HCT116 (cell line): ENCODE measurements at regions not wholly inside any gene's neighbourhood (a gene's known extent, or its start where the extent isn't known, plus 50 kb on each side); places are given as distances from the start of the nearest gene placed in this dataset.

ENCODE experiments used
- ATAC-seq: fragments of 200-7000 bp; cut with Tn5 transposase; 2 replicates; pipeline ENCODE4 v1.9.1; 2020; ENCODE audit warnings: mild to moderate bottlenecking, moderate library complexity
- BruUV-seq: library from RNA; stranded (reverse); fragments of 400-500 nt; replicated peaks from 2 replicates; lab custom pipeline; 2021; lab: Mats Ljungman, UMichigan
- CTCF ChIA-PET: fragments of 300-600 bp; sonication (Branson Sonifier 250); formaldehyde crosslinking; loops from one replicate; lab custom pipeline; 2021; ENCODE audit warnings: antibody characterized with exemption; lab: Charles Lee
- POLR2A ChIA-PET: fragments of 300-600, 350-600 bp; sonication (Branson Sonifier 250); formaldehyde crosslinking; loops from one replicate; lab custom pipeline; 2021; ENCODE audit warnings: antibody characterized with exemption; lab: Charles Lee
- RAD21 ChIA-PET, 2 experiments: fragments of 300-600 bp; sonication (Branson Sonifier 250); formaldehyde crosslinking; loops; one replicate each; lab custom pipeline; 2023; ENCODE audit warnings: low total read pairs in 2 of 2; ENCODE audit not compliant: uncharacterized antibody in 2 of 2, unreplicated experiment in 2 of 2, low non-redundant PET in 1 of 2; lab: Charles Lee
- DNase-seq: peaks from one replicate; pipeline ENCODE4 v3.0.0-alpha.2; 2010; ENCODE audit warnings: low read depth, low spot score
- H2AFZ ChIP-seq: fragments of 200-600 bp; shearing (Covaris generic), sonication (generic); 2 replicates; pipeline ENCODE4 v1.6.1; 2017; ENCODE audit warnings: low read depth, mixed run types, mixed read lengths, antibody characterized with exemption, low read length; ENCODE audit not compliant: poor library complexity, severe bottlenecking
- H3K27ac ChIP-seq: 2 replicates; pipeline ENCODE4 v1.5.1; 2012; ENCODE audit warnings: low read depth, low read length
- H3K27me3 ChIP-seq: fragments of 200-600 bp; sonication (generic); 2 replicates; pipeline ENCODE4 v1.6.1; 2016; ENCODE audit warnings: mixed run types, low read length, mixed read lengths; ENCODE audit not compliant: insufficient read depth
- H3K36me3 ChIP-seq, 2 experiments: fragments of 200-500 bp in 1 of 2; fragments of 200-600 bp in 1 of 2; sonication (Bioruptor generic) in 1 of 2; sonication (generic) in 1 of 2; 2 replicates each; pipeline versions ENCODE4 v1.5.1 to v1.6.1; 2014 to 2016; ENCODE audit warnings: low read length in 2 of 2, inconsistent platforms in 1 of 2, mixed read lengths in 1 of 2, mixed run types in 1 of 2; ENCODE audit not compliant: insufficient read depth in 2 of 2, control insufficient read depth in 1 of 2
- H3K4me1 ChIP-seq, 2 experiments: fragments of 200-600 bp in 1 of 2; sonication (generic) in 1 of 2; 2 replicates each; pipeline versions ENCODE4 v1.5.1 to v1.6.1; 2012 to 2017; ENCODE audit warnings: low read length in 2 of 2, inconsistent platforms in 1 of 2, mild to moderate bottlenecking in 1 of 2, mixed read lengths in 1 of 2, mixed run types in 1 of 2, moderate library complexity in 1 of 2; ENCODE audit not compliant: insufficient read depth in 2 of 2, control insufficient read depth in 1 of 2
- H3K4me2 ChIP-seq: fragments of 200-600 bp; sonication (generic); 2 replicates; pipeline ENCODE4 v1.6.1; 2017; ENCODE audit warnings: mixed run types, low read length, mixed read lengths
- H3K4me3 ChIP-seq, 2 experiments: fragments of 200-600 bp in 1 of 2; sonication (generic) in 1 of 2; replicated peaks in 1 of 2; 2 replicates each; pipeline ENCODE4 v1.5.1; 2011 to 2016; ENCODE audit warnings: low read length in 2 of 2, control low read depth in 1 of 2, low read depth in 1 of 2, mild to moderate bottlenecking in 1 of 2, mixed read lengths in 1 of 2, mixed run types in 1 of 2
- H3K79me2 ChIP-seq: fragments of 200-600 bp; sonication (generic); 2 replicates; pipeline ENCODE4 v1.6.1; 2017; ENCODE audit warnings: mild to moderate bottlenecking, mixed run types, low read length, moderate library complexity, mixed read lengths; ENCODE audit not compliant: insufficient read depth
- H3K9ac ChIP-seq: fragments of 200-600 bp; sonication (generic); 2 replicates; pipeline ENCODE4 v1.6.1; 2016; ENCODE audit warnings: low read length, mixed read lengths
- H3K9me2 ChIP-seq: fragments of 200-600 bp; sonication (generic), shearing (Covaris generic); 2 replicates; pipeline ENCODE4 v1.6.1; 2017; ENCODE audit warnings: mixed run types, mild to moderate bottlenecking, moderate library complexity; ENCODE audit not compliant: insufficient read depth
- H3K9me3 ChIP-seq, 2 experiments: fragments of 200-500 bp in 1 of 2; fragments of 200-600 bp in 1 of 2; sonication (Bioruptor generic) in 1 of 2; sonication (generic) in 1 of 2; 2 replicates each; pipeline ENCODE4 v1.6.1; 2014 to 2017; ENCODE audit warnings: low read length in 2 of 2, mixed read lengths in 2 of 2, inconsistent platforms in 1 of 2, low read depth in 1 of 2, mild to moderate bottlenecking in 1 of 2, mixed run types in 1 of 2, moderate library complexity in 1 of 2; ENCODE audit not compliant: control insufficient read depth in 1 of 2, insufficient read depth in 1 of 2
- H4K20me1 ChIP-seq: fragments of 200-600 bp; sonication (generic), shearing (Covaris generic); 2 replicates; pipeline ENCODE4 v1.6.1; 2017; ENCODE audit warnings: mixed run types, mild to moderate bottlenecking, moderate library complexity; ENCODE audit not compliant: insufficient read depth
- CEBPB ChIP-seq: IDR thresholded peaks from 2 replicates; pipeline ENCODE4 v1.6.1; 2012; ENCODE audit warnings: low read depth
- EGR1 ChIP-seq: IDR thresholded peaks from 2 replicates; pipeline ENCODE4 v1.6.1; 2012; ENCODE audit warnings: low read depth
- ELF1 ChIP-seq: IDR thresholded peaks from 2 replicates; pipeline ENCODE4 v1.6.1; 2012; ENCODE audit warnings: low read depth, borderline replicate concordance
- EZH2 ChIP-seq: fragments of 200-600 bp; sonication (generic); IDR thresholded peaks from 2 replicates; pipeline ENCODE4 v1.6.1; 2017; ENCODE audit warnings: antibody characterized with exemption, mixed run types
- EZH2phosphoT487 ChIP-seq: fragments of 200-600 bp; IDR thresholded peaks from 2 replicates; pipeline ENCODE4 v1.6.1; 2018; ENCODE audit warnings: antibody characterized with exemption, borderline replicate concordance
- FOSL1 ChIP-seq: IDR thresholded peaks from 2 replicates; pipeline ENCODE4 v1.6.1; 2012; ENCODE audit warnings: low read depth
- MAX ChIP-seq: IDR thresholded peaks from 2 replicates; pipeline ENCODE4 v1.6.1; 2012
- POLR2A ChIP-seq: IDR thresholded peaks from 2 replicates; pipeline ENCODE4 v1.7.0; 2011; ENCODE audit warnings: borderline replicate concordance; ENCODE audit not compliant: insufficient read depth, insufficient read length; ENCODE audit errors: extremely low read depth
- RAD21 ChIP-seq: IDR thresholded peaks from 2 replicates; pipeline ENCODE4 v1.6.1; 2012; ENCODE audit warnings: low read depth, mild to moderate bottlenecking
- SRF ChIP-seq: IDR thresholded peaks from 2 replicates; pipeline ENCODE4 v1.6.1; 2012; ENCODE audit warnings: low read depth
- TCF7L2 ChIP-seq: IDR thresholded peaks from 2 replicates; pipeline ENCODE4 v1.7.0; 2011; ENCODE audit warnings: borderline replicate concordance, inconsistent platforms; ENCODE audit not compliant: insufficient read depth, insufficient read length; ENCODE audit errors: extremely low read depth
- YY1 ChIP-seq: IDR thresholded peaks from 2 replicates; pipeline ENCODE4 v1.6.1; 2011; ENCODE audit warnings: low read length, low read depth, moderate library complexity, mild to moderate bottlenecking; ENCODE audit not compliant: insufficient replicate concordance; ENCODE audit errors: extremely low read depth
- ZNF274 ChIP-seq: fragments of 200-500 bp; sonication (Bioruptor generic); IDR thresholded peaks from 2 replicates; pipeline ENCODE4 v1.6.1; 2014; ENCODE audit warnings: mild to moderate bottlenecking, low read depth, low read length, inconsistent platforms
- intact Hi-C: fragments of 100-400 bp; cut with micrococcal nuclease; formaldehyde crosslinking; loops from 2 replicates; pipeline ENCODE4 v1.10.0; 2022
- TF ChIP-seq, protein P1 (sequence below): IDR thresholded peaks from 2 replicates; pipeline ENCODE4 v1.6.1; 2011; ENCODE audit warnings: mild to moderate bottlenecking, low read length, moderate library complexity; ENCODE audit not compliant: insufficient replicate concordance; ENCODE audit errors: extremely low read depth

DNA sequence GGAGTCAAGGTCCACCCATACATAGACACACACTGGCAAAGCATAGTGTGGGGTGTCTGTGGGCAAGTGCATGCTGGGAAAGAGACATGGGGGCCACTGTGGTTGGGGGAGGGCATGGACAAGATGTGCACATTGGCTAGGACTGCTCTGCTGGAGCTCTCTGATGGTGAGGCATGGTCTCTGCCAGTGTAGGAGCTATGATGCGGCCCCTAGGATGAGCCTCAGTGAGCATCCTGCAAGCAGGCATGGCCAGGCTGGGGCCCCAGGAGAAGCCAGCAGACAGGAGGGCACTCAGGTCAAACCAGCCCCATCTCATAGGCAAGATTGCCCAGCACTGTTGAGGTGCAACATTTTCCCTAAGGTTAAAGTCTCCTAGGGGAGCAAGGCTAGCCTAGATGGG lies 489.4 kb downstream of the DNAJB9 start:
- H3K27ac ChIP-seq = no peak overlapping the region
- no peak for ATAC-seq
- TF ChIP-seq ZNF274 (no peak), POLR2A (no peak), EGR1 (no peak), MAX (no peak)
- no TSS peak for BruUV-seq
- no peak overlapping the region for H3K4me2 ChIP-seq
- H3K4me1 ChIP-seq = no peaks in the 10 kb centered on the region
- no peaks in the 10 kb centered on the region for H4K20me1 ChIP-seq
- H3K9me3 ChIP-seq = no peaks in the 10 kb centered on the region
- H3K27me3 ChIP-seq = no peaks in the 10 kb centered on the region
- H3K9ac ChIP-seq = no peak overlapping the region
- H3K79me2 ChIP-seq = no peaks in the 10 kb centered on the region
- no peak overlapping the region for H2AFZ ChIP-seq
- H3K36me3 ChIP-seq = no peaks in the 10 kb centered on the region
- no peak for DNase-seq
- POLR2A ChIA-PET = no interaction called here
- RAD21 ChIA-PET = no interaction called here
- H3K9me2 ChIP-seq = no peaks in the 10 kb centered on the region
- no peak overlapping the region for H3K4me3 ChIP-seq
- CTCF ChIA-PET = no interaction called here
- intact Hi-C loops = no loop called here

GRCh38 chr7:109062798-109063197 lies 493.1 kb downstream of the DNAJB9 start:
- Histone ChIP-seq H3K36me3 (no peaks in the 10 kb centered on the region), H2AFZ (no peak overlapping the region), H3K9me3 (no peaks in the 10 kb centered on the region), H3K79me2 (no peaks in the 10 kb centered on the region), H3K27me3 (no peaks in the 10 kb centered on the region), H3K9ac (no peak overlapping the region), H3K9me2 (no peaks in the 10 kb centered on the region), H3K4me2 (no peak overlapping the region), H3K4me3 (no peak overlapping the region), H3K4me1 (no peaks in the 10 kb centered on the region), H3K27ac (no peak overlapping the region), H4K20me1 (no peaks in the 10 kb centered on the region)
- no TSS peak for BruUV-seq
- intact Hi-C loops = no loop called here
- TF ChIP-seq EZH2phosphoT487 = no peak
- TF ChIP-seq TCF7L2 = no peak
- TF ChIP-seq, protein P1, sequence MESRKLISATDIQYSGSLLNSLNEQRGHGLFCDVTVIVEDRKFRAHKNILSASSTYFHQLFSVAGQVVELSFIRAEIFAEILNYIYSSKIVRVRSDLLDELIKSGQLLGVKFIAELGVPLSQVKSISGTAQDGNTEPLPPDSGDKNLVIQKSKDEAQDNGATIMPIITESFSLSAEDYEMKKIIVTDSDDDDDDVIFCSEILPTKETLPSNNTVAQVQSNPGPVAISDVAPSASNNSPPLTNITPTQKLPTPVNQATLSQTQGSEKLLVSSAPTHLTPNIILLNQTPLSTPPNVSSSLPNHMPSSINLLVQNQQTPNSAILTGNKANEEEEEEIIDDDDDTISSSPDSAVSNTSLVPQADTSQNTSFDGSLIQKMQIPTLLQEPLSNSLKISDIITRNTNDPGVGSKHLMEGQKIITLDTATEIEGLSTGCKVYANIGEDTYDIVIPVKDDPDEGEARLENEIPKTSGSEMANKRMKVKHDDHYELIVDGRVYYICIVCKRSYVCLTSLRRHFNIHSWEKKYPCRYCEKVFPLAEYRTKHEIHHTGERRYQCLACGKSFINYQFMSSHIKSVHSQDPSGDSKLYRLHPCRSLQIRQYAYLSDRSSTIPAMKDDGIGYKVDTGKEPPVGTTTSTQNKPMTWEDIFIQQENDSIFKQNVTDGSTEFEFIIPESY = no peak
- no peak for TF ChIP-seq EZH2
- no peak for TF ChIP-seq RAD21
- TF ChIP-seq FOSL1 = no peak
- no peak for TF ChIP-seq YY1
- no peak for TF ChIP-seq ELF1
- TF ChIP-seq SRF = no peak
- no peak for TF ChIP-seq ZNF274
- TF ChIP-seq CEBPB = no peak
- ChIA-PET CTCF (no interaction called here), POLR2A (no interaction called here), RAD21 (no interaction called here)
- ATAC-seq = no peak
- no peak for DNase-seq
